GM18511 (cell line): ENCODE measurements at regions not wholly inside any gene's neighbourhood (a gene's known extent, or its start where the extent isn't known, plus 50 kb on each side); places are given as distances from the start of the nearest gene placed in this dataset.
A peak's percentile ranks its signal among the peaks of the same experiment; 100 is the strongest.
"Not testable (repeated sequence)": the region's sequence is repeated elsewhere in the genome, so short reads cannot be mapped to it uniquely, and the experiment has no call there.

Experiments used
- ATAC-seq: cut with Tn5 transposase; IDR thresholded peaks from one replicate; pipeline ENCODE4 v1.9.1; 2021; ENCODE audit warnings: mild to moderate bottlenecking, moderate library complexity; ENCODE audit not compliant: unreplicated experiment

DNA sequence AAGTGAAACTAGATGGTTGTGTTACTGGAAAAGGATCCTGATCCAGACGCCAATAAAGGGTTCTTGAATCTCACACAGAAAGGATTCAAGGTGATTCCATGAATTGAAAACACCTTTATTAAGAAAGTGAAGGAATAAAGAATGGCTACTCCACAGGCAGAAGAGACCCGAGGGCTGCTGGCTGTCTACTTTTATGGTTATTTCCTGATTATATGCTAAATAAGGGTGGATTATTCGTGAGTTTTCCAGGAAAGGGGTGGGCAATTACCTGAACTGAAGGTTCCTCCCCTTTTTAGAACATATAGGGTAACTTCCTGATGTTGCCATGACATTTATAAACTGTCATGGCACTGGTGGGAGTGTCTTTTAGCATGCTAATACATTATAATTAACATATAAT lies 50.9 kb upstream of the WARS2 start:
- ATAC-seq = no peak

DNA sequence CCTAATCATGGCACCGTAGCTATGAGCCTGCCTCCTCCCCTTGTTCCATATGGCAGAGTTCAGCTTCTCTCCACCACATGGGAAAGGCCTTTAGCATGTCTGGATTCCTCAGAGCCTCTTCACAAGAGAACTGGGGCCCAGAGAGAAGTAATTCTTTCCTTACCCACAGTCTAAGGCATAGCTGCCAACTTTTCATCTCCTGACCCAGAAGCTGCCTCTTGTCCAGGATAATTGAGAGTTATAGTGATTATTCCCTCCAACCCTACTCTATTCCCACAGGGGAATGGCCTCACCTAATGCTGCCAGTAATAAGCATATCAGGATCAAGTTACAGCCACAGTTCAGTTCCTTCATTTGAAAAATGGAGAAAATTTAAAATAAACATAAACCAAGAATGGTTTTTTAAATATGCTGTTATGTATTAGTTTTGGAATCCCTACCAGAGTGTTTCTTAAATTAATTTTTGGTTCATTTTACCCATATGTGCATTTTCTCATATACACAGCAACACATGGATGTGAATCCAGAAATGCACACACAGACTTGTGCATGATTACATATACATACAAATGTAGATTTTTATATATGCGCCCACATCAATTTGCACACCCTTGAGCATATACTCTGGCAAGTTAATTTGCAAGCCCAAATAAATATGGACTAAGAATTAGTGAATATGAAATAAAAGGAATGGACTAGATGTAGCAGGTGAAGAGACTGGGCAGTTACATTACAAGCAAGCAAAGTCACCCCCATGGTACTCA lies 63.9 kb upstream of the WARS2 start:
- no peak for ATAC-seq

DNA sequence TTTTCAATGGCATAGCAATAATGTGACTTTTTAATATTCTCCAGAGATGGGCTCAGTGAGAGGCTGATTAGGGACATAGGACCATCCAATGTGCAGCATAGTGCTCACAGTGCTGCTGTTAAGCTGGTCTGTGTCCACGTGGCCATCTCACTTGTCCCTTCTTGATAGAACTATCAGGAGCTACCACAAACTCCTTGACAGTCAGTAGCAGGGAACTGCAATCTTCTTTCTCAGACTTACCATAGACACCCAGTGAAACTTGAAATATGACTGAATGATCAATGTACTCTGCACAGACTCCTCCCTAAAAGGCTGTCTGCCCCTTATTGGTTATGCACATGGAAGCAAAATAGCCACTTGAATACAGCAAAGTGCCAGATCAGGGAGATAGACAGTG lies 64.5 kb upstream of the WARS2 start:
- no peak for ATAC-seq

DNA sequence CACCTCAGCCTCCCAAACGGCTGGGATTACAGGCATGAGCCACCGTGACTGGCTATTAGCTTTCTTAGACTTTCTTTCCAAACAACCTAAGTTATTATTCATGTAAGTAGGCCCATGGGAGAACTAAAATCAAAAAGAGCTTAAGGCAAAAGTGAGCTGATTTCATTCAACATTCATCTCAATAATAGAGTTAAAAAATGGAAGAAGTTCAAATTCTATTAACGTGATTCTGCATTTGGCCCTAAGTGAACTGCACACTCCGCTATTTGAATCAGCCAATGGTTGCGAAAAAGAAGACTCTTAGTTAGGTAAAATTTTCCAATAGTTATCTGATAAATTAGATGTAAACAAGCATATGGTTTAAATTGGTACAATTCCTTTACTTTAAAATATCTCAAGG lies 68.6 kb upstream of the WARS2 start:
- no peak for ATAC-seq

DNA sequence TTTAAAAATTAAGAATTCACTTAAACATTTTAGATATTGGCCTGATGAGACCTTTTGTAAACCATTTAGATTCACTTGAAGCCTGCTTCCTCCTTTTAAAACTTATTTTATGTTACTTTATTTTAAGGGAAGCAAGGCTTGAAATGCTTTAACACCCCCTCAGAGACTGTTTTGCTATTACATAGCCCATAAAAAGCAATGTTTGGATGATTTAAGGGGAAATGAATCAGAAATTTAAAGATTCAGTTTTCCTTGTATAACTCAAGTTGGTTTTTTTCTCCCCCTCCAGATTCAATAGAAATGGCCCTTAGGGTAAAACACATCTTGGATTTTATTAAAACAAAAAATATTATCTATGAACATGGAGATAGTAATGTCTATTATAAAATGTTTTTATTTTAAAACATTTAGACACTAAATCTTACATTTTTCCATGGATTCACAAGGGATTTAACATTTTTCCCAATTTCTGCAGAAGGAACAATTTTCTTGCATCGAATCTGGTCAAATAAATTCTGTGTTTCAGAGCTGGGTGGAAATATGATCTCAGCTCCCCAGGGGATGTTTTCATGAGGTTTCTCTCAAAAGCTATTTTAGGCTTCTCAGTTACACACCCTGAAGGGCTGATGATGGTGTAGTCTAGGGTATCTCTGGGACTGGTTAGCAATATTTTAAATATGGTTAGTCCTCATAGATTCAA lies 69.3 kb upstream of the WARS2 start:
- no peak for ATAC-seq

DNA sequence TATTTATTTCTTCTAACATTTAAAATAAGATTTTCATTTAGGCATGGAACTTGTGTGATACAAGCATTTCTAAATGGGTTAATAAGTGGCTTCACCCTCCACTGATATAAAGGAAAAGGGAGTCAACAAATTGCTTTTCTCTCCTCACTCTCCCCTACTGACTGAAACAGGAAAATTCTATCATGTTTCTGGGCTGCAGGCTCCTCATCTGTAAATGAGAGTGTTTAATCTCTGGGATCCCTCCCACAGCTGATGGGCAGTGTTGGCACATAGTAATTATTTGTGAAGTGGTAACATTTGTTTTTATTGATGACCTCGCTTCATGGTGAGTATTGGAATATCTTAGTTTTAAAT lies 69.8 kb upstream of the WARS2 start:
- ATAC-seq = no peak

DNA sequence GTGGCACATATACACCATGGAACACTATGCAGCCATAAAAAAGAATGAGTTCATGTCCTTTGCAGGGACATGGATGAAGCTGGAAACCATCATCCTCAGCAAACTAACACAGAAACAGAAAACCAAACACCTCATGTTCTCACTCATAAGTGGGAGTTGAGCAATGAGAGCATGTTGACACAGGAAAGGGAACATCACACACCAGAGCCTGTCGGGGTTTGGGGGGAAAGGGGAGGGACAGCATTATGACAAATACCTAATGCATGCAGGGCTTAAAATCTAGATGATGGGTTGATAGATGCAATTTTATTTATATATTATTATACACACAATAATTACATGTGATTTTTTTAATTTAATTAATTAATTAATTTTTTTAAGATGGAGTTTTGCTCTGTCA lies 72.8 kb upstream of the WARS2 start:
- ATAC-seq = not testable (repeated sequence)

DNA sequence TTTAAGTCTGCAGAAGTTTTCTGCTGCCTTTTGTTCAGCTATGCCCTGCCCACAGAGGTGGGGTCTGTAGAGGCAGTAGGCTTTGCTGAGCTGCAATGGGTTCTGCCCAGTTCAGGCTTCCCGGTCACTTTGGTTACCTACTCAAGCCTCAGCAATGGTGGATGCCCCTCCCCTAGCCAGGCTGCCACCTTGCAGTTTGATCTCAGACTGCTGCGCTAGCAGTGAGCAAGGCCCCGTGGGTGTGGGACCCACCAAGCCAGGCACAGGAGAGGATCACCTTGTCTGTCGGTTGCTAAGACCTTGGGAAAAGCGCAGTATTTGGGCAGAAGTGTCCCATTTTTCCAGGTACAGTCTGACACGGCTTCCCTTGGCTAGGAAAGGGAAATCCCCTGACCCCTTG lies 74.5 kb upstream of the WARS2 start:
- not testable (repeated sequence) for ATAC-seq

DNA sequence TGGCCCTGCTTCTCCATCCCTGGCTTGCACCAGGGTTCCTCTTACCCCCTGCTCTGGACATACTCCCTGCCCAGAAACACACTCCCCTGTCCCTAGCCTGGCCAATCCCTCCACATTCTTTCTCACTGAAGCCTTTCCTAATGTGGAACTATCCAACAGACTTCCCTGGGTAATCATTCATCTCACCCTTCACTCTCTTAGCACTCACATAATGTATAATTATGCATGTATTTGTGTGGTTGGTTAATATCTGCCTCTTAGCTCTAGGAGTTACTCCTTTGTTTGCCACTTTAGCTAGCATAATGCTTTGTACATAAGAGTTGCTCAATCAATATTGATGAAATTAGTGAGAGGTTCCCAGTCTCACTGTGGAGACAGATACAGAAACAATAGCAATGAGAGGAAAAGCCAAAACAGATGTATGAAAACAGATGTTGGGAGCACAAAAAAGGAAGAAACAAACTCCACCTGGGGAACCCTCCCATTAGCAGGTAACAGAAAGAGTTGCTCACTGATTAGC lies 76.9 kb upstream of the WARS2 start:
- no peak for ATAC-seq

DNA sequence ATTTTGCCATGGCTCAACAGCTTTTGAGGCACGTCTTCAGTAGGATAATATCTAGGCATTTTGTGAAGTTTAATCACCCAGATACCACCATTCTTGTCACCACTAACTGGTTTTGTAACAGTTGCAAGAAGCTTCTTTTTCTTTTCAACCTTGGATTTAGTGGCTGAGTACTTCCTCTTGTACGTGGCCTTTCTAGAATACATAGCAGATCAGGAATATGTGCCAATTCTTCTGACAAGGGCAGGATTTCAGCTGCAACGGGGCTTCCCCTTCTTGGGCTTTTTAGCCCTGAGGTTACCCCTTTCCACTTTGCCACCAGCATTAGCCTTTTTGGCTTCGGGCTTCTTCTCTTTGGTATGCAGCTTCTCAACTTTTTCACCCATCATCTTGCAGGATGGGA lies 79.3 kb upstream of the WARS2 start:
- ATAC-seq = no peak

DNA sequence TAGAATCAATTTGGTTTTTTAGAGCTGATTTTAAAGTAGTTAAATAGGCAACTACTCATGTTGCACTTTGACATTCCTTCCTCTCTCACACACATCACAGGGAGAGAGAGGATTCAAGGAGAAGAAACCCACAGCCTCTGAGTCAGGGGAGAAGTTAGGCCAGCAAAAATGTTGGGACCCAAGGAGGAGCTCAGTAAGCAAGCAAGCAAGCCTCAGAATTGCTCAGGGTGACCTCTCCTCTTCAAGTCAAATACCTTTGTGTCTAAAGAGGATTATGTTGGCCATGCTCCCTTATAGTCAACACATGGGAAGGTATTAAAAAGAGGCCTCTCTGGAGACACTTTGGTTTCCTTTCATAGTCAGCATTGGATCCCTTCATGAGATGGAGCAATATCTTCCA lies 80.5 kb upstream of the WARS2 start:
- ATAC-seq = no peak

DNA sequence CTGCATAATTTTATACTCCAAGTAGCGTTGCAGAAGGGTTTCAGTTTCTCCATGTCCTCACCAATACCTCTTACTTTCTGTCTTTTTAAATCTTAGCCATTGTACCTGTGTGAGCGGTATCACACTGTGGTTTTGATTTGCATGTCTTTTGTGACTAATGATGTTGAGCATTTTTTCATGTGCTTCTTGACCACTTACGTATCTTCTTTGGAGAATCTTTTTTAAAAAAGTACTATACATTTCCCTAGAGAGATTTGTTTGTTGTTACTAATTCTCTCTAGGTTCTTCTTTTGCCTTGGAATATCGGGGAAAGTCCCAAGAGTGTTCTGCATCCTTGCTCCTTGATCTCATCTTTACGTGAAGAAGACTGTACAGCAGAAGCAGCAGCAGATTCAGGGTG lies 81.8 kb upstream of the WARS2 start:
- ATAC-seq = peak; percentile 64

DNA sequence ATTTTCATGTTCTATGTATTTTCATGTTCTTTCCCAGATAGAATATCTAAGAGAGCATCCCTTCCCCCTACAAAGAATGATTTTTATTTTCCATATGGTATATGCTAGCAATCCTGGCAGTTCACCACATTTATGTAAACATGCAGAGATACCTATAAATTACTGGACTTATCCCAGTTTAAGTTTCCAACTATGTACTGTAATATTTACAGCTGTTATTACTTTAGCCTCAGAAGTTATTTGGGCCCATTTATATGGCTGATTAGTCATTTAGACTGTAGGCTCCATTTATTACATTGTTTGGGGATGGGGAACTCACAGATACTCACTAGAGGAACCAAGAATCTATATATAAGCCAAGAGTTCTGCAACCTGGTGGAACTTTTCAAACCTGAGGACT lies 84.8 kb upstream of the WARS2 start:
- ATAC-seq = no peak

DNA sequence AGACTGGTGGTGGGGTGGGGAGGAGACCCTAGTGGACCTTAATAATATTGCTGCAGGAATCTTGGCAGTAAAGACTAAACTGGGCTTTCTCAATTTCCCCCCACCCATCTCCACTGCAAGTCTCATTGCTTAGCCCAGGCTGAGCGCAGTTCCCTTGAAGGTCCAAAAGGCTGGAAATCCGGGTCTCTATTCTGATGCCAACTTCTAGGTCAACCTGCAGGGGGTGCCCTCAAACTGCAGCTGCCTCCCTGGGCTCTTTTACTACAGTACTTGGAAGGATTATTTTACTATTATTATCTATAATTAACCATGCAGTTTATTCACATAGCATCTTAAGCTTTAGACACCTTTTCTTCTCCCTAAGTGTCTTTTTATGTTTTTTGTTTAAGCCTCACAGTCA lies 85.4 kb upstream of the WARS2 start:
- ATAC-seq = no peak

DNA sequence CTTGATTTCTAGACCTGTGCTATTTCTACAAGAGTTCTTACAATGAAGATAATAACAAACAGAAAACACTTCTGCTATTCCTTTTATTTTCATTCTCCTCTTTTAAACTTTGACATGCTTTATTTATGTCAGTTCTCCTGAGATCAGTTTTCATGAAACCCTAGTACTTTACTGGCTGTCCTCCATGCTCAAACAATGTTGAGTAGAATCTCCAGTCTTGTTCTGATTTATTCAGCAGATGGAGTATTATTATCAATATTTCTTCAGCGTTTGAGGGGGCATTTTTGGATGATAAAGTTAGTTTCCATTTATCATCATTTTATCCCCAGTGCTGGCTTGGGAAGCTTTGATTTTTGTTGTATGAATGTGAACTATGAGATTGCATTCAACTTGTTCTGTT lies 85.9 kb upstream of the WARS2 start:
- ATAC-seq = no peak

DNA sequence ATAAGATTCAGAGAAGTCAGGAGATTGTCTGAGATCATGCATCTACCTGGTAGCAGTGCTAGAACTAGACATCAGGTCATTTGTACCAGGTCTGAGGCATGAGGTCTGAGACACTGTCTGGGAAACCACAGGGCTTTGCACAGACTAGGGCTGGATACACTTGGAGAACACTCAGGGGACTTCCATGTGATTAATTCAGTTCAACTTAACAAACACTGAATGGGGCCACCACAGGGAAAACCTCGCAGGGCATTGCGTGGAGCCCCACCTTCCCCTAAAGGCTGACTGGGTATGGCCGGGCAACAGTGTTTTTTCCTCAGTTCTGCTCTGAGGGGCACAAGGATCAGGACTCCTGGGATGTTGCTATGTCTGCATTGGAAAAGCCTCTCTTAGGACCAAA lies 86.5 kb upstream of the WARS2 start:
- ATAC-seq = no peak

DNA sequence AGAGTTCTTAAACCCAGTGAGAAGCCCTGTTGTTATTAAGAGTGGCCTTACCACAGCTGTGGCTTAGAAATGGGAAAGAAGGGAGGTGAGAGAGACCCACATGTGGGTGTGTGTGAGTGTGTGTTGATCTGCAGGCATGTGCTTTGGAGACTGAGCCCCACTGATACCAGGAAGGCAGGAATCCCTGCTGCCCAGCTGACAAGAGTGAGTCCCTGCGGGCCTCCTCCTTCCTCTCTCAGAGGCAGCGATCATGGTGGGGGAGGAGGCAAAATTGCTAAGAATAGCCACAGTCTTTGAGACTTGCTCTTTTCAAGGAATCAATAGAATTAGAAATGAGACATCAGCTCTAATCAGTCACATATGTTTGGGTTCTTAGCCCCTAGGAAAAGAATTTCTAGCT lies 87.0 kb upstream of the WARS2 start:
- no peak for ATAC-seq

DNA sequence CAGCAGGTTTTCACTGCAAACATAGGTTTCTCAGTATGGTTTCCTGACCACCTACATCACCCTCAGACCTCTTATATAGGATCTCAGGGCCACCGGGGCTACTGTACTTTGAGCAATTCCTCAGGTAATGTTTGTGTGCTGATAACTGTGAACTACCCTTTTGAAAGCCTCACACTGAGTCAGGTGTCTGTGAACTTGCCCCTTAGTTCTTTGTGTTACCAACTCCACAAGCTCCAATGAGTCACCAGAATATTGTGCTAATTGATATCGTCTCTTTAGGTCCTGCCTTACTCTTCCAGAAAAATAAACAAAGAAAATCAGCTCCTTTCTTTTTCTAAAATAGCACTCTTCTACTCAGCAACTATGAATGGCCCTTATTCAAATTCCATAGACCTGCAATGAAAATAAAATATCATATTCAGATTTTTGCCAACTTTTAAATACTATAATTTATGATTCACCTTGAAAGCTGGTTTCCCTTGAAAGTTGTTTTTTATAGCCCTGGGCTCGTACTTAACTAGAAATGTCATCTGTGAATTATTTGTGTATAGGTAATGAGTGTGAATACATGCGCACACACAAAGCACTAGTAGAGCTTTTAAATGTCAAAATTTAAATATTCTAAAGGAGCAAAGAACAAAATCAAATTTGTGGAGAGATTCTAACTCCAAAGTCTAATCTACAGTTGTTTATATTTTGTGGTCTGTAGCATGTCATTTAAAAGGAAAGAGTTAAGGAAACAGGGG lies 88.1 kb upstream of the WARS2 start:
- ATAC-seq = no peak

DNA sequence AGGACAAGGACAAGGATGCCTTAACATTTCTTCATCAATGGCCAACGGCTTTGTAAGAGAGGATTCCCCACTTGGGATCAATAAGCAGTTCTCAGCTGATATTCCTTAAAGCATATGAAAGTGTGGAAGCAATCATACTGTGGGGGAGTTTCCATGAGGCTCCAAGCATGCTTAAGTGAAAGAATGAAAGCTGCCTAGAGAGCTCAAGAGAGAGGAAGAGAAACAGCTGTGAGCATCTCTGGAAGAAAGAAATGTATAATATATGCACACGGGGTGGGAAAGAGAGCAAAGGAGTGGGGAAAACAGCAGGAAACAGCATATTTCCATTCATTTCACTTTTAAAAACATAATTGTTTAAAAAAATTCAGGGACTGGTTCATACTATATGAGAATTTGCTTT lies 94.7 kb upstream of the WARS2 start:
- ATAC-seq = no peak

DNA sequence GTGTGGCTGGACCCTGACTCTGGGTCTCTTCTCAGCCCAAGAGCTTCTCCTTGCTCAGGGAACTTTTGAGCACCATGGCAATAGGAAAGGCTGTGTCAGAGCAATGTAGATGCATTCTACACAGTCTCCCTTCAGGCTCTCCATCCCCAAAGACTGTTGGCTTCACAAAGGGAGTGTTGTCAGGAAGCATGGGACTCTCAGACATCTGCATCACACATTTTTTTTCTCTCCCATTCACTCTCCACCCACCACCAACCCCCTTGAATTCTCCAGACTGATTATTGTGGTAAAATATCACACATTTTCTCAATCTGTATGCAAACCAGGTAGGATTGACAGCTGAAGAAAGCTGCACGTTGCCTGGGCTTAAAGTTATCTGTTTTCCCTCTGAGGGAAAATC lies 105.4 kb upstream of the WARS2 start:
- ATAC-seq = no peak

DNA sequence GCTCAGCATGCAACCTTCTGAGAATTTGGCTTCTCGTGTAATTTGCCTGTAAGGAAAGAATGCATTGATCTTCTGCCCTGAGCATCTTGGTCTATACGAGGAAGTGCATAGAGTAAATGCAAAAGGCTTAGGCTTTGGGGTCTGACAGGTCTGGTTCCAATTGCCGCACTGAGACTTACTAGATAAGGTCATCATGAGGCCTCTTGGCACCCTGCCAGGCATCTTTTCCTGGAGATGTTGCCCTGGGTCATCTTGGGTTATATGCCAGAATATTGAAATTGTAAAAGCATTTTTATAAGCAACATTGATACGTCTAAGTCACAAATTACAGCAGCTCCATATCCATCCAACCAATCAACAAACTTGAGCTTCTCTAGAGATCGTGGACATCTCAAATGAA lies 108.8 kb upstream of the WARS2 start:
- no peak for ATAC-seq

DNA sequence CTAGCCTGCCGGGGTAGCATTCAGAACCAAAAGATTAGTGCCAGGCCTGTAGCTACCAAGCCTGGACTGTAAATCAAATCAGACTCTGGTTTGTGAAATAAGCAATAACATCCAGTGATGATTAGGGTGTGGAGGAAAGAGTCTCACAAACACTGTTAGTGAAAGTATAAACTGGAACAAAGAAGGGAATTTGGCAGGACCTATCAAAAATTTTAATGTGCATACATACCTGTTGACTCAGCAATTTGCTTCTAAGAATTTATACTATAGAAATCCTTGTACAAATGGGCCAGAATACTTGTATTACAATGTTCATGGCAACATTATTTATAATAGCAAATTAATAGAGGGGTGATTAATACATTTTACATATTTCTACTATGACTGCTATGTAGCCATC lies 109.8 kb upstream of the WARS2 start:
- ATAC-seq = no peak
